ENCODE measurements at regions not wholly inside any gene's neighbourhood (a gene's known extent, or its start where the extent isn't known, plus 50 kb on each side); places are given as distances from the start of the nearest gene placed in this dataset.

DNA sequence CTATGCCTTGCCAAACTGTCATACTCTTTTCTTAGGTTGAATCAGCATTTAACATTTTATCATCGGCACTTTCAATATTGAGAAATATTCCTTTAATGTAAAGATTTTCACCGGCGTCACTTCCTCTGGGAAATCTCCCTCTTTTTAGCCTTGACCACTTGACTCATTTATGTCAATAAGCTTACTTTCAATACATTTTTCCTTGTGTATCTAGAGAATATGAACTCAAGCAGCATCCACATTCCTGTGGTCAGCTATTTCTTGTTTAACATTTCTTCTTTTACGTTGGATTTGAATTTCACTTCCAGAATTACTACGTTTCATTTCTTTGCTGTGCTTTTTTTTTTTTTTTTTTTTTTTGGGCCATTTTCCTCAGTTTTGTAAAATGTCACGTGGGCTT, 271.2 kb upstream of the HTR2A start:
- H3K9me3 Mint-ChIP-seq: no peaks in the 10 kb centered on the region
- H3K27ac Mint-ChIP-seq (ENCODE audit: low read depth): no peak overlapping the region
- no peaks in the 10 kb centered on the region for H3K27me3 Mint-ChIP-seq
- no peak overlapping the region for H3K4me3 Mint-ChIP-seq
- ATAC-seq (replicated peaks; ENCODE audit: extremely low read depth, poor library complexity, severe bottlenecking): no peak
- H3K4me1 Mint-ChIP-seq: no peaks in the 10 kb centered on the region
- no peaks in the 10 kb centered on the region for H3K36me3 Mint-ChIP-seq (ENCODE audit: insufficient read depth)
- DNase-seq (ENCODE audit: low spot score in 2 of 2): no peak

DNA sequence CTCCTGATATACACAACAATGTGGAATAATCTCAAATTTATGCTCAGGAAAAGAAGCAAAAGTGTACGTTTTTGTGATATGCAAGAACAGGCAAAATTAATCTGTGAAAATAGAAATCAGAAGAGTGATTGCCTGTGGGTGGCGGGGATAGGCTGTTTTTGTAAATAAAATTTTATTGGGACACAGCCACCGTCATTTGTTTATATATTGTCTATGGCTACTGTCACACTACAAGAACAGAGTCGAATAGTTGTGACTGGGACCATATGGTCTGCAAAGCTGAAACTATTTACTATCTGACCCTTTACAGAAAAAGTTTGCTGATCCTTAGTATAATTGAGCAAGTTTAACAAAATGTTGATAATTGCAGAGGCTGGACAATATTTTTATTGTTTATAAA, 269.5 kb upstream of the HTR2A start:
- H3K9me3 Mint-ChIP-seq: no peaks in the 10 kb centered on the region
- ATAC-seq (replicated peaks; ENCODE audit: extremely low read depth, poor library complexity, severe bottlenecking) (no peak), DNase-seq (ENCODE audit: low spot score in 2 of 2) (no peak)
- H3K27me3 Mint-ChIP-seq: no peaks in the 10 kb centered on the region
- no peak overlapping the region for H3K27ac Mint-ChIP-seq (ENCODE audit: low read depth)
- H3K36me3 Mint-ChIP-seq (ENCODE audit: insufficient read depth): no peaks in the 10 kb centered on the region
- H3K4me3 Mint-ChIP-seq: no peak overlapping the region
- H3K4me1 Mint-ChIP-seq: no peaks in the 10 kb centered on the region

DNA sequence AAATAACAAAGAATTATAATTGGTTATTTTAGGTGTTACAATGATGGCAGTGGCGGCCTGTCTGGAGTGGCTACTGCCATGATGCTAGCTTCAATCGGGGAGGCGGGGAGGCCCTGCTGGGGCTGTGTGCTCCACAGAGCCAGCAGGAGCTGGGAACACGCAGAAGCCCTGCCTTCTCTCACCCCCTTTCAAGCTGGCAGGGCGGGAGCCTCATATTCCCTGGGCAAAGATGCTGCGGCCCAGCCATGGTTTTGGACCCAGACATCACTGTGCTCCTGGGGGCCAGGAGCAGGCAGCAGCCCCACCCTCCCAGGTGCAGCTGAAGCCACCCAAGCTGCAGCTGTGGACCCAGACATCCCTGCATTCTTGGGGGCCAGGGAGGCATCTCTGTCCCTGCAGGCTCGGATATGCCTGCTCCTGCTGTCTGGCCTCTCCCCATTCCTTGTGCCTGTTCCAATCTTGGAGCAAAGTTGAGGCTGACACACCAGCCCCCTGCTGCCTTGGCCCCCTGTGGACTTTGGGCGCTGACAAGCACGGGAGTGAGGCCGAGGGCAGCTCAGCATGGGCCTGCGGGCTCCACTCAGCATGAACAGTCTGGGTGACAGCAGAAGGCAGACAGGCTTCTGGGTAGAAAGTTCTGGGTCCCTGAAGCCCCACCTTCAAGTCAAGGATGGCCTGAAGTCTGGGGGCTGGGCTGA, 263.1 kb upstream of the HTR2A start:
- peaks cover 7% of the 10 kb centered on the region for H3K27me3 Mint-ChIP-seq
- DNase-seq (ENCODE audit: low spot score in 2 of 2) (no peak), ATAC-seq (replicated peaks; ENCODE audit: extremely low read depth, poor library complexity, severe bottlenecking) (no peak)
- H3K4me3 Mint-ChIP-seq: no peak overlapping the region
- H3K4me1 Mint-ChIP-seq: no peaks in the 10 kb centered on the region
- peaks cover 6% of the 10 kb centered on the region for H3K9me3 Mint-ChIP-seq
- no peaks in the 10 kb centered on the region for H3K36me3 Mint-ChIP-seq (ENCODE audit: insufficient read depth)
- no peak overlapping the region for H3K27ac Mint-ChIP-seq (ENCODE audit: low read depth)

DNA sequence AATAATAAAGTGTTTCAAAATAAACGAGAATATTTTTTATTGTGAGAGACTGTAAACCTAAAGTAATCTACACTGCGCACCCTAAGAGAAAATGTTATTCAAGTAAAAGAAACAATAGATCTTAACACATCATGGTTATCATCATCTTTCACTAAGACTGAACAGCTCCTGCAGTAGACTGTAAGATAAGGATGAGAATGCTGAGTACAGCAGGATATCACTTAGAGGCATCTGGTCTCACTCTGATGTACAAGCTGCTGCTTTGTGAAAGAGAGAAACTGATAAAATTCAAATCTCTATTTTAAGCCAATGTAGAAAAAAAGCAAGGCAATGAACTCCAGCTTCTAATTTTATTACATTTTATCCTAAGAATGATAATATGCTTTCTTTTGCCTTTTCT, 261.7 kb upstream of the HTR2A start:
- no peaks in the 10 kb centered on the region for H3K36me3 Mint-ChIP-seq (ENCODE audit: insufficient read depth)
- H3K4me1 Mint-ChIP-seq: no peaks in the 10 kb centered on the region
- H3K9me3 Mint-ChIP-seq: peaks cover 6% of the 10 kb centered on the region
- DNase-seq (ENCODE audit: low spot score in 2 of 2) (no peak), ATAC-seq (replicated peaks; ENCODE audit: extremely low read depth, poor library complexity, severe bottlenecking) (no peak)
- no peak overlapping the region for H3K4me3 Mint-ChIP-seq
- H3K27me3 Mint-ChIP-seq: peaks cover 15% of the 10 kb centered on the region
- H3K27ac Mint-ChIP-seq (ENCODE audit: low read depth): no peak overlapping the region

DNA sequence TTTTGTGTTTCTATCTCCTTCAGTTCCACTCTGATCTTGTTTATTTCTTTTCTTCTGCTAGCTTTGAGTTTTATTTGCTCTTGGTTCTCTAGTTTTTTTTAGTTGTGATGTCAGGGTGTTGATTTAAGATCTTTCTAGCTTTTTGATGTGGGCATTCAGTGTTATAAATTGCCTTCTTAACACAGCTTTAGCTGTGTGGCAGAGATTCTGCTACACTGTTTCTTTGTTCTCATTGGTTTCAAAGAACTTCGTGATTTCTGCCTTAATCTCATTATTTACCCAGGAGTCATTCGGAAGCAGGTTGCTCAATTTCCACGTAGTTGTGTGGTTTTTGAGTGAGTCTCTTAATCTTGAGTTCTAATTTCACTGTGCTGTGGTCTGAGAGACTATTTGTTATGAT, 251.7 kb upstream of the HTR2A start:
- H3K9me3 Mint-ChIP-seq: peaks cover 6% of the 10 kb centered on the region
- no peak overlapping the region for H3K4me3 Mint-ChIP-seq
- ATAC-seq (replicated peaks; ENCODE audit: extremely low read depth, poor library complexity, severe bottlenecking) (no peak), DNase-seq (ENCODE audit: low spot score in 2 of 2) (no peak)
- peaks cover 2% of the 10 kb centered on the region for H3K27me3 Mint-ChIP-seq
- H3K27ac Mint-ChIP-seq (ENCODE audit: low read depth): no peak overlapping the region
- H3K36me3 Mint-ChIP-seq (ENCODE audit: insufficient read depth): no peaks in the 10 kb centered on the region
- H3K4me1 Mint-ChIP-seq: peaks cover 5% of the 10 kb centered on the region

DNA sequence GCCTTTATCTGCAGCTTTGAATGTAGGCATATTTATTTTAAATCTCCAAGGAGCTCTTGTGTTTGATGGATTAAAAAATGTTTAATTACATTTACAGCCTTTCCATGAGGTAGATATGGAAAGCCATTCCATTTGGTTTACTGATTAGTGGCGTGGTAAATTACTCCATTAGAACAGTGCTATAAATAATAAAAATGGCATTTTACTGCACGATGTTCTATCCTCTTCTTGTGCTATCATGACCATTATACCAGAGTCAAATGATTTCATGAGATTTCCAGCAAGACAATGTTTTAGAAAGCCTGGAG, 250.9 kb upstream of the HTR2A start:
- Mint-ChIP-seq H3K4me3 (no peak overlapping the region), H3K4me1 (peaks cover 5% of the 10 kb centered on the region), H3K9me3 (peaks cover 6% of the 10 kb centered on the region), H3K36me3 (ENCODE audit: insufficient read depth) (no peaks in the 10 kb centered on the region), H3K27me3 (no peaks in the 10 kb centered on the region), H3K27ac (ENCODE audit: low read depth) (no peak overlapping the region)
- no peak for DNase-seq (ENCODE audit: low spot score in 2 of 2)
- ATAC-seq (replicated peaks; ENCODE audit: extremely low read depth, poor library complexity, severe bottlenecking): no peak

DNA sequence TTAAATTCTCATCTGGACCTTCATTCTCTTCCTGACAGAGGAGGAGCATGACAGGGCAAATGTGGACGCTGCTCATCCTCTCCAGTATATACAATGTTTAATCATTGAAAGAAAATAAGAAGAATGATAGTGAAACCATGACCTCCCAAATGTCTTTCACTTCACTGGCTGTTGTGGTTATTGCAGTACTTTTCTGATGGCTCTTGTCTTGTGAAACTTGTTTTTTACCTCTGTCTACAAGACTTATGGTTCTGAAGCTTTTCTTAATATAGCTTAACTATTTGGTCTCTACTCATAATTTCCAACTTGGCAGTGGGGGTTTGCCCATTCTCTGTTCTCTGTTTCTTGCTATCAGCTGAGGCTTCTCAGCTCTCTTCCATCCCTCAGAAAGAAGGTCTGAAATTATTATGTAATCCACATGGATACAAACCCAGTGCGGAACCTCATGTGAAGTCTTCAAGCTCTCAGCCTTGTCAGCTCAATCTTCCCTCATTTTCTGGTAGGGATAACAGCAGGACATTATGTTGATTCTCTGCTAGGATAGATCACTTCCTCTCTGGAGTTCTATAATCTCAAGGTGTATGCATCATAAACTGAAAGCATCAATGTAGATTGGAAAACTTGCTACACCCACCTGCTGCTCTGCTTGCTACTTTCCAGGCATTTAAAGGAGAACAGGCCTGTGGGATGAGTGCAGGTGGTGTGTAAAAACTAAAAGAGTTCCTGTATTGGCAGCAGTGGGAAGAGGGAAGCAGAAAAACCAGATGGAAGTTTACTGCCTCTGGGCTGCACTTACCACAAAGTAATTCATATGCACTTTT, 250.3 kb upstream of the HTR2A start:
- DNase-seq (ENCODE audit: low spot score in 2 of 2) (no peak), ATAC-seq (replicated peaks; ENCODE audit: extremely low read depth, poor library complexity, severe bottlenecking) (no peak)
- Mint-ChIP-seq H3K27me3 (no peaks in the 10 kb centered on the region), H3K36me3 (ENCODE audit: insufficient read depth) (no peaks in the 10 kb centered on the region), H3K27ac (ENCODE audit: low read depth) (no peak overlapping the region), H3K4me3 (no peak overlapping the region), H3K9me3 (peaks cover 4% of the 10 kb centered on the region), H3K4me1 (peaks cover 5% of the 10 kb centered on the region)

DNA sequence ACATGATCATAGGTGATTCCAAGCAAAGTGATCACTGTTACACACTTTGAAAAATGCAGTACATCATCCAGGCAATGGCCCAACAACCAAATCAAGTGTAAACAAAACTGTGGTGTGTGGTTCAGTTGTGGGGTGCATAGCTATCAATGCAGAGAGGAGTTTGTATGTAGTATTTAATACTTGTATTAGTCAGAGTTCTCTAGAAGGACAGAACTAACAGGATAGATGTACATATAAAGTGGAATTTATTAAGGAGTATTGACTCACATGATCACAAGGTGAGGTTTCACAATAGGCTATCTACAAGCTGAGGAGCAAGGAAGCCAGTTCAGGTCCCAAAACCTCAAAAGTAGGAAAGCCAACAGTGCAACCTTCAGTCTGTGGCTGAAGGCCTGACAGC, 249.3 kb upstream of the HTR2A start:
- Mint-ChIP-seq H3K27ac (ENCODE audit: low read depth) (no peak overlapping the region), H3K9me3 (no peaks in the 10 kb centered on the region), H3K36me3 (ENCODE audit: insufficient read depth) (no peaks in the 10 kb centered on the region), H3K4me1 (peaks cover 5% of the 10 kb centered on the region), H3K27me3 (no peaks in the 10 kb centered on the region), H3K4me3 (no peak overlapping the region)
- no peak for DNase-seq (ENCODE audit: low spot score in 2 of 2)
- no peak for ATAC-seq (replicated peaks; ENCODE audit: extremely low read depth, poor library complexity, severe bottlenecking)

DNA sequence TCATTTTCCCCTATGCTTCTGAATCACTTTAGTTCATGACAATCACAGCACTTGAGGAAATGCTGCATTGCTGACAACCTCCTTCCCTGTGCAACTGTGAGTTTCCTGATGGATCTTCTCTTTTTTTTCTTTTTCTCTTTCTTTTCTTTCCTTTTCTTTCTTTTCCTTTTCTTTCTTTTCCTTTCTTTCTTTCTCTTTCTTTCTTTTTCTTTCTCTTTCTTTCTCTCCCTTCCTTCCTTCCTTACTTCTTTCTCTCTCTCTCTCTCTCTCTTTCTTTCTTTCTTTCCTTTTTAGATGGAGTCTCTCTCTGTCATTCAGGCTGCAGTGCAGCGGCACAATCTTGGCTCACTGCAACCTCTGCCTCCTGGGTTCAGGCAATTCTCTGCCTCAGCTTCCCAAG, 247.9 kb upstream of the HTR2A start:
- no peak for DNase-seq (ENCODE audit: low spot score in 2 of 2)
- Mint-ChIP-seq H3K36me3 (ENCODE audit: insufficient read depth) (no peaks in the 10 kb centered on the region), H3K4me3 (no peak overlapping the region), H3K4me1 (peaks cover 5% of the 10 kb centered on the region), H3K27me3 (no peaks in the 10 kb centered on the region), H3K27ac (ENCODE audit: low read depth) (no peak overlapping the region), H3K9me3 (no peaks in the 10 kb centered on the region)
- no peak for ATAC-seq (replicated peaks; ENCODE audit: extremely low read depth, poor library complexity, severe bottlenecking)

DNA sequence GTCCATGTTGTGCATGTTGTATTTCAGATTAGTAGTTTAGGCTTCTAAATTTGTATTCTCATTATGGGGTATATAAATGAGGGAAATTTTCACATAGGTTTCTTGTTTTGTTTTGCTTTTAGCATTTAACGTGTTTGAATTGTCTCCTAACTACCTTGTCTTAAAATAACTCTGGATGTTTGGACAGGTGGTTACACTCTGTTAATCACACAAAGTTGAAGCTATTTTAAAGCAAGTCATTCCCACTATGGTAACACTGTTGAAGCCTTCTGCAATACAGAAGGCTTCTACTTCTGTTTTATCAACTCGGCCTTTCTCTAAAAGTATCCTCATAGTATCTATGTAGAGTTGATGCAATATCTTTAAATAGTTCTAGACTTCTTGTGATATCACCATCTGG, 245.3 kb upstream of the HTR2A start:
- DNase-seq (ENCODE audit: low spot score in 2 of 2) (no peak), ATAC-seq (replicated peaks; ENCODE audit: extremely low read depth, poor library complexity, severe bottlenecking) (no peak)
- no peak overlapping the region for H3K27ac Mint-ChIP-seq (ENCODE audit: low read depth)
- H3K4me1 Mint-ChIP-seq: peaks cover 1% of the 10 kb centered on the region
- H3K27me3 Mint-ChIP-seq: no peaks in the 10 kb centered on the region
- H3K36me3 Mint-ChIP-seq (ENCODE audit: insufficient read depth): no peaks in the 10 kb centered on the region
- no peak overlapping the region for H3K4me3 Mint-ChIP-seq
- H3K9me3 Mint-ChIP-seq: no peaks in the 10 kb centered on the region

DNA sequence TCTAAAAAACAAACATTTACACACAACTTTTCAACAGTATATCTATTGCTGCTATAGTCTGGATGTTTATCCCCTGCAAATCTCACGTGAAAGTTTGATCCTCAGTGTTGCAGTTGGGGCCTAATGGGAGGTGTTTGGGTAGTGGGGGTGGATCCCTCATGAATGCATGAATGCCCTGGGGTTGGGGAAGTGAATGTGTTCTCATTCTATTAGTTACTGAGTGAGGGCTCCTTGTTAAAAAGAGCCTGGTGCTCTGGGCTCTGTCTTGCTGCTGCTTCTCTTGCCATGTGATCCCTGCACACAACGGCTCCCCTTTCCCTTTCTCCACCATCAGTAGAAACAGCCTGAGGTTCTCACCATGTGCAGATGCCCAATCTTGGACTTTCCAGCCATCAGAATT, 242.7 kb upstream of the HTR2A start:
- Mint-ChIP-seq H3K9me3 (no peaks in the 10 kb centered on the region), H3K27me3 (no peaks in the 10 kb centered on the region), H3K4me3 (no peak overlapping the region), H3K4me1 (no peaks in the 10 kb centered on the region), H3K36me3 (ENCODE audit: insufficient read depth) (no peaks in the 10 kb centered on the region), H3K27ac (ENCODE audit: low read depth) (no peak overlapping the region)
- no peak for DNase-seq (ENCODE audit: low spot score in 2 of 2)
- ATAC-seq (replicated peaks; ENCODE audit: extremely low read depth, poor library complexity, severe bottlenecking): no peak

DNA sequence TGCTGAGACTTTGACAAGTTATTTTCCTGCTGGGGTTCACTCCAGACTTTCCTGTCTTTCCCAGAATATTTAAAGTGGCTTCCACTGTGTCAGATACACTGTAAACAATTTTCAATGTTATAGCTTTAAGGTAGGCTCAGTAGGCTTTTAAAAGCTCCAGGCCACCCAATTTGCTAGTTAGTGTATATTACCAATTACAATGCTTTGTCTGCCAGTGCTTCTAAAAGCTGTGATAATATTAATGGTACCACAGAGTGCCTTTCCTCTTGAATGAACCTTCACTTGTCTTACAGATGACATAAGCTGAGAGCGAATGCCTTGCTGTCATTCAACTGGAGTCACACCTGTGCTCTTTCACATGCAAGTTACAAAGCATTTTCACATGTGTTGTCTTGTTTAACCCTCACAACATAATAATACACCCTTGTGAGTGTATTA, 239.7 kb upstream of the HTR2A start:
- no peak overlapping the region for H3K4me3 Mint-ChIP-seq
- no peak overlapping the region for H3K27ac Mint-ChIP-seq (ENCODE audit: low read depth)
- H3K27me3 Mint-ChIP-seq: no peaks in the 10 kb centered on the region
- no peaks in the 10 kb centered on the region for H3K4me1 Mint-ChIP-seq
- DNase-seq (ENCODE audit: low spot score in 2 of 2) (no peak), ATAC-seq (replicated peaks; ENCODE audit: extremely low read depth, poor library complexity, severe bottlenecking) (no peak)
- H3K36me3 Mint-ChIP-seq (ENCODE audit: insufficient read depth): no peaks in the 10 kb centered on the region
- no peaks in the 10 kb centered on the region for H3K9me3 Mint-ChIP-seq

DNA sequence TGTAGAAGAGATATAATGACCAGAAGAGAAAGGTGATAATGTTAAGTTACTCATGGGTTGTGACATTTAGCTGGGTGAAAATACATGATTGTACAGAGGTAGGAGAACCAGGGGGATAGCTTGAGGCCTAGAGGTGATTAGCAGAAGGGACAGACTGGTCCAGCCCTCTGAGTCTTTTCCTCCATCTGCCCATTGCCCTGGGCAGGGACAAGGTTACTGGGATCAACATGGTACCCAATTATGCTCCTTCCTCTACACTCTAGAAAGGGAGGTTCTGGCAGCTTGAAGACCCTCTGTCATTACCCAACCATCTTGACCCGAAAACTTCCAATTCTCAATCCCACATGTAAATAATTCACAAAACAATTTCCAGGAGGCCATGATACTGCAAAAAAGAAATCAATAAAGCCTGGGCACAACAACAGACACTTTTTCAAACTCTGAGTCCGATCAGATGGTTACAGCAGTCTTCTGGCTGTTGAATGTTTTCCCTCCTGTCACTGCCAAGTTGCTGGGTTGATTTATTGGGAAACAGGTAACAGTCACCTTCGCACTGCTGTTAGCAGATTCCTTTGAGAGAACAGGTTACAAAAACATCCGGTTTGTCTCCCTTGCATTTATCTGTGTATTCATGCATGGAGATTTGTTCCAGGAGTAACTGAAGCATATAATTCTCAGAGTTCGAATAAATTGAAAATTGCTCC, 239.1 kb upstream of the HTR2A start:
- DNase-seq (ENCODE audit: low spot score in 2 of 2): no peak
- Mint-ChIP-seq H3K9me3 (no peaks in the 10 kb centered on the region), H3K4me1 (no peaks in the 10 kb centered on the region), H3K27ac (ENCODE audit: low read depth) (no peak overlapping the region), H3K27me3 (no peaks in the 10 kb centered on the region), H3K4me3 (no peak overlapping the region), H3K36me3 (ENCODE audit: insufficient read depth) (no peaks in the 10 kb centered on the region)
- ATAC-seq (replicated peaks; ENCODE audit: extremely low read depth, poor library complexity, severe bottlenecking): no peak

All from central memory CD8-positive, alpha-beta T cell (primary cell).